HG03558 (cell line): ENCODE measurements at regions not wholly inside any gene's neighbourhood (a gene's known extent, or its start where the extent isn't known, plus 50 kb on each side); places are given as distances from the start of the nearest gene placed in this dataset.

Experiments used
- ATAC-seq: cut with Tn5 transposase; IDR thresholded peaks from one replicate; pipeline ENCODE4 v1.9.1; 2021; ENCODE audit warnings: moderate number of reproducible peaks; ENCODE audit not compliant: unreplicated experiment; ENCODE audit errors: extremely low read depth

DNA sequence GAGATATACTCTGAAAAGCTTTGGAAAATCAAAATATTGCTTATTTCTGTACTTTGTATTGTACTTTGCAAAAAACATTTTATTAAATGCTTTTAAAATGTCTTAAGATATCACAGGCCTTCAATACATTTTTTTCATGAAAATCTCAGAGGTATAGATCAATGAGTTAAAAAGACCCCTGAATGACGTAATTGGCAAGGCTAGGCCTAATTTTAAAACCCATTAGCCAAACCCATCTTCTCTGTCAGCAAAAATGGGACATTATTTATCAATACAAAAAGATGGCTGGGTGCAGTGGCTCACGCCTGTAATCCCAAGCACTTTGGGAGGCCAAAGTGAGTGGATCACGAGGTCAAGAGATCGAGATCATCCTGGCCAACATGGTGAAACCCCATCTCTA is 84.8 kb upstream of the PAK5 start:
- ATAC-seq: no peak

DNA sequence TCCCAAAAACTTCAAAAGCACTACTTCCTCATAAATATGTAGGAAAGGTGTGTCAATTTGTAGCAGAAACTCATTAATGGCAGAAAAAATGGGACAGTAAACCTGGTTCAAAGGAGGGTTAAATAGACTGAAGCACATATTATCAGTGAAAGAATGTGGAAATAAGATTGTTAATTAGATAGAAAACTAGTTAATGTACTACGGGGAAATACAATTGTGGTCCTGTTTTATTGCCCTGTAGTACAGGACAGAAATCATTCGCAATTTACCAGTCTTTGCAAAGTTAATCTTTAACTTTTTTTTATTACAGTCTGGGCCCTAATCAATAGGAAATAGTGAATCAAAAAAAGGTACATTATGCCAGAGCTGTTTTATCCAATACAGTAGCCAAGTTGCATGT is 82.0 kb upstream of the PAK5 start:
- no peak for ATAC-seq

DNA sequence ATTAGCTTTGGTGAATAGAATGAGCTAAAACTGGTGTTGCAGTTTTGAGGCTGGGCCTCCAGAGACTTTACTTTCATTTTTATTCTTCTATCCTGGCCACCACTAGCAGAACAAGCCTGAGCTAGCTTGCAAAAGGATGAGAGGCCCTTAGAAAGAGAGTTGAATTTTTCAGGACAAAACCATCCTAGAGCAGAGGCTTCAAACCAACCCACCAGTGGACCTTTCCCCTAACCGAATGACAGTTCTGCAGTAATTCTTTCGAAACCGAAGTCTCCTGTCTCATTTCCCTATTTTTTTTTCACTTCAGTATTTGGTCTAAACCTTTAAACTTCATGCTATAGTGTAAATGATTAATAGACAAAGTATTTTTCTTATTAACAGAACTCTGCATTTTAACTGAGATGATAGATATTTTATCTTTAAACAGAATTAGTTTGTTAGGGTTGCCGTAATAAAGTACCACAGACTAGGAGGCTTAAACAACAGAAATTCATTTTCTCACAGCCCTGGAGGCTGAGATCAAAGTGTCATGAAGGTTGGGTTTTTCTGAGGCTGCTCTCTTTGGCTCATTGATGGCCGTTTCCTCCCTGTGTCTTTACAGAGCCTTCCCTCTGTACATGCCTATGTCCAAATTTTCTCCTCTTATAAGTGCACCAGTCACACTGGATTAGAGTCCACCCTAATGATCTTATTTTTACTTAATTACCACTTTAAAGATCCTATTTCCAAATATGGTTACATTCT is 80.6 kb upstream of the PAK5 start:
- peak; percentile 86 for ATAC-seq

DNA sequence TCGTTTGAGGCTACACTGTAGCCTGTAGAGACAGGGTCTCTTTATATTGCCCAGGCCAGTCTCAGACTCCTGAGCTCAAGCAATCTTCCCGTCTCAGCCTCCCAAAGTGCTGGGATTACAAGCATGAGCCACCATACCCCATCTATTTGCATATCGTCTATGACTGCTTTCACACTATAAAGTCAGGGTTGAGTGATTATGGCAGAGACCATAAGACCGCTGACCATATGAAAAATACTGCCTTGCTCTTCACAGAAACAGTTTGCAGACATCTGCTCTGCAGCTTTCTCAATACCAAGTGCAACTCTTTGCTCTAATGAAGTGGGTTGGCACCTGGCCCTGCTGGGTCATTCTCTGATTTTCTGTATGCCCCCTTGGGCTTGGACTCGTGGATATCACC is 79.5 kb upstream of the PAK5 start:
- no peak for ATAC-seq

DNA sequence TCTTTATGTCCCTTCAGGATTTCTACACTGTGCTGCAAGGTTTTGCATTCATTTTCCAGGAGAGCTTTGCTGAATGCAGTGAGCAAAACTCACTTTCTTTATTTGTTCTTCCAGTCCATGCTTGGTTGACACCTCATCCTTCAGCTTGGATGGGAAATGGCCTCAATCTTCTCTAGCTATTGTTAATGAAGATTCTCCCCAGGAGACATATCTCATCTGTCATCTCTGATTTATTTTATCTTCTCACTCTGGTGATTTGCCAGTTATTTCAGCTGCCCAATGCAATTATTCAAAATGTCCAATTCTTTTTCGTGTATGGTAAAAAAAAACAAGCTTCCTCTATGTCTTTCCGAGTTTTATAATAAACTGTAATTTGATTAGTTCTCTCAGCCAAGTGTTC is 77.9 kb upstream of the PAK5 start:
- ATAC-seq: no peak

DNA sequence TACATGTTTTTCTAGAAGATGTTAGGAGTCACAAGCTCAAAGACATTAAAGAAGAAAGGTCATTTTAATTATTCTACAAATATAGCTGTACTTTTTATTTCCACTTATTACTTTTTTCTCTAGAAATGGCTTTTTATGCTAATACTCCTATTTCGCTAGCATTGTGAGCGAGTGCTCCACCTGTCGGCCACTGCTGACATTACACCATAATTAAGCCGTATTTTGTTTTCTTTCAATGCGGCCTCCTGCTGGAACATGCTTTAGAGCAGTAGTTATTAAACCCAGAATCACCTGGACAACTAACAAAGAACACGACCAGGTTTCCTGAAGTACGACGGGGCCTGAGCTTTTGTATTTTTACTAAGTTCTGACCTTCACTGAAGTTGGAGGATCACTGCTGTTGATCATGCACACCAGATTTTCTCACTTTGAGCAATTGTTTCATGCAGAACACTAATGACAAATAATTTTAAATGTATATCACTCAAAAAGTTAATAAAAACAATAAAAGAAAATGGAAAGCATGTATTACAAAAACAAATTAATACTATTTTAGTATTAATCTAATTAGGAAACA is 74.1 kb upstream of the PAK5 start:
- ATAC-seq: no peak

DNA sequence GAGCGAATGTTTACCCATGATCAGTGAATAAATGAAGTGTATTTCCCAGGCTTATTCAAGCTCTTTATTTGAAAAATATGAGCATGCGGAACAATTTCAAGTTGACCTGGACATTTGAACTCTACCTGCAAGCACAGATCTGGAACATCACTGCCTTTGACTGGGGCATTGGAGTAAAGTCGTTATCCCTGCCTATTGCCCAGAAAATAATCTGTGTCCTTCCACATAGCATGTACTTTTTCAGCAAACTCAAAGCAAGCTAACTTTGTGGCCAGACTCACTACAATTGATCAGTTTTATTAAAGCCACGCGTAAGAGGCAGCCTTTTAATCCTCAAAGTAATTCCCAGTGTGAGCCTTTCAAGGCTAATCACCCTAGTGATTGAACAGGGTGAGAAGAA is 73.4 kb upstream of the PAK5 start:
- ATAC-seq: no peak

DNA sequence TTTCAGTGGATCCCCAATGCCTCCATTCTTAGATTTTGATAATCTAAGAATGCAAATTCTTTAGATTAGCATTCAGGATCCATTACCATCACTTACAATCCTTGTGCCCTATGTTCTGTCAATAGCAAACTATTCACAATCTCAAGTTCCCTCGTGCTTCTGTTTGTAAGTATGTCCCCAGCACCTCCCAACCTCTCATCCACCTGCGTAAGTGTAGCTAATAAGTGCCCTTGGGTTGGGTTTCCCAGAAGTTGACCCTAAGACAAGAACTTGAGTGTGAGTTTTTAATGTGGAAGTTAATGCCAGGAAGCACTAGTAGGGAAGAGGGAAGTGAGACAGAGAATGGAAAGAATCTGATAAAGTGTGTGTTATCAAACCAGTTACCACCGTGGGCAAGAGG is 72.6 kb upstream of the PAK5 start:
- ATAC-seq: no peak

DNA sequence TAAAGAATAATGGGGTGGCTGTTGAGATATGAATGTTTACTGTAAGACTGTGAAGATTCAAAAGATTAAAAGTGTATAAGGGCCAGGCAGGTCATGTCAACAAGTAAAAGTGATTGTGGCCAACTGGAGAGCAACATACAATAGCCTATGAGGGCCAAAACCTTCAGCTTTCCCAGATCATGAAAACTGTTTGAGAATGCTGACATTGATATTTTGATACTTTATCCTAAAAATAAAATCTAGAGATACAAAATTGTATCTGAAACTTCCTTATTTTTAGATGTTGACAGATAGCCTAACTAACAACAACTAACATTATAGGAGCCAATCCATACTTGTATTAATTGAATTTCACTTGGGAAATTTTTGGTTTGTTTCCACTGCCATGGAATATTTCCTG is 70.3 kb upstream of the PAK5 start:
- no peak for ATAC-seq

DNA sequence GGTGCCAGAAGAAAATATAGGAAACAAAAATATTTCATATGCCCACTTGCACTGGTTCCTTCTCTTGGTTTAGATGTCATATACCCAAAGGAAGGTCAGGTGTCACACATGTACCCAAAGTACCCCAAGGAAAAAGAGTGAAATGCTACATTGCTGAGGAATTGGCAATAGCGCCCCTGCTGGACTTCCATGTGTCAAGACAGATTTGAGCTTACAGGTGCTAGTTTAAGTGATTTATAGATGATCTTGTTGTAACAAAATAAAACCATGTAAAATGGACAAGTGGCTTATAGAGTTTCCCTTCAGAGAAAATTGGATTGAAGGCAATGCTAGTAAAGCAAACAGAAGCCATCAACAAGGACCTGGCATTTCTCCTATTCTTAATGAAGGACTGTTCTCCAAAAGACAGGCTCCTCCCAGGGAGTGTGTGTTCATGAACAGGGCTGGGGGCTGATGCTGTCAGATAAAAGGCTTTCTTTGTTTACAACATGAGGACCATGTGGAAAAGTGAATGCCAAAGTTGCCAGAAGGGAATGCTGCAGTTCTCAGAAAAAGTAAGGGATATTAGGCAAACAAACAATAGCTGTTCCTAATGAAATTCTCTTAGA is 64.3 kb upstream of the PAK5 start:
- ATAC-seq: no peak

DNA sequence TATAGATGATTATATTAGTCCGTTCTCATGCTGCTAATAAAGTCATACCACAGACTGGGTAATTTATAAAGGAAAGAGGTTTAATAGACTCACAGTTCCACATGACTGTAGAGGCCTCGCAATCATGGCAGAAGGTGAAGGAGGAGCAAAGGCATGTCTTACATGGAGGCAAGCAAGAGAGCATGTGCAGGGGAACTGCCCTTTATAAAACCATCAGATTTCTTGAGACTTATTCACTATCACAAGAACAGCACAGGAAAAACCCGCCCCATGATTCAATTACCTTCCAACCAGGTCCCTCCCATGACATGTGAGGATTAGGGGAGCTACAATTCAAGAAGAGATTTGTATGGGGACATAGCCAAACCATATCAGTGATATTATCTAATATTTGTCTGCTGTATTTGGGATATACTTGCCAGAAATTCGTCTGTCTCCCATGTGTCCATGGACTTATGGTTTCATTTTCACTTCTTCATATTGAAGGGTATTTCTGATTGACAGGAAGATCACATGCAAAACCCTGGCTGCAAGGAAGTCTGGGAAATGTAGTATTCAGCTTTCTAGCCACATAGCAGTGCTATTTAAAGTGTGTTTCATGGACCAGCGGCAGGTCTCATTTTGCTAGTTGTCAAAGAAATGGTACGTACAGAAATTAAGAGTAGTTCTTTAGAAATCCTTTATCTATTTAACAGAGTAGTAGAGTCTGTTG is 50.5 kb upstream of the PAK5 start:
- ATAC-seq: no peak
